KMS-11 (cell line): ENCODE measurements at regions not wholly inside any gene's neighbourhood (a gene's known extent, or its start where the extent isn't known, plus 50 kb on each side); places are given as distances from the start of the nearest gene placed in this dataset.

Experiments
- H2AFZ ChIP-seq: fragments of 200-600 bp; sonication (generic); 2 replicates; pipeline ENCODE4 v1.6.1; 2016; ENCODE audit warnings: antibody characterized with exemption, mixed run types, low read depth
- H3K27ac ChIP-seq: fragments of 200-600 bp; sonication (generic); 2 replicates; pipeline ENCODE4 v1.6.1; 2016; ENCODE audit warnings: mild to moderate bottlenecking, mixed run types
- H3K27me3 ChIP-seq: fragments of 200-600 bp; sonication (generic); 2 replicates; pipeline ENCODE4 v1.6.1; 2017; ENCODE audit warnings: mild to moderate bottlenecking, low read depth, mixed run types, moderate library complexity; ENCODE audit not compliant: insufficient read depth
- H3K36me3 ChIP-seq: fragments of 200-600 bp; sonication (generic); 2 replicates; pipeline ENCODE4 v1.6.1; 2017; ENCODE audit warnings: mild to moderate bottlenecking, mixed run types; ENCODE audit not compliant: insufficient read depth
- H3K4me1 ChIP-seq: fragments of 200-600 bp; sonication (generic); 2 replicates; pipeline ENCODE4 v1.6.1; 2016; ENCODE audit warnings: mild to moderate bottlenecking, low read depth, mixed run types; ENCODE audit not compliant: poor library complexity, severe bottlenecking
- H3K4me2 ChIP-seq: fragments of 200-600 bp; sonication (generic); 2 replicates; pipeline ENCODE4 v1.7.0; 2016; ENCODE audit warnings: mild to moderate bottlenecking, mixed run types
- H3K4me3 ChIP-seq: fragments of 200-600 bp; sonication (generic); IDR thresholded peaks from 2 replicates; pipeline ENCODE4 v1.6.1; 2017; ENCODE audit warnings: low read depth, low read length, mixed read lengths; ENCODE audit not compliant: insufficient read depth
- H3K79me2 ChIP-seq: fragments of 200-600 bp; sonication (generic); 2 replicates; pipeline ENCODE4 v1.6.1; 2016; ENCODE audit warnings: low read depth, mixed run types; ENCODE audit not compliant: insufficient read depth
- H3K9ac ChIP-seq: fragments of 200-600 bp; sonication (generic); 2 replicates; pipeline ENCODE4 v1.6.1; 2016; ENCODE audit warnings: mild to moderate bottlenecking, mixed run types
- H4K20me1 ChIP-seq: fragments of 200-600 bp; sonication (generic); 2 replicates; pipeline ENCODE4 v1.6.1; 2016; ENCODE audit warnings: mild to moderate bottlenecking, mixed run types; ENCODE audit not compliant: insufficient read depth
- CTCF ChIP-seq: fragments of 200-600 bp; sonication (generic); conservative IDR thresholded peaks from 2 replicates; pipeline ENCODE4 v1.6.1; 2017; ENCODE audit warnings: low read depth, mild to moderate bottlenecking, antibody characterized with exemption, low read length, moderate library complexity, mixed read lengths

- Histone ChIP-seq H3K4me2 (no peak overlapping the region), H3K27me3 (no peaks in the 10 kb centered on the region), H3K79me2 (no peaks in the 10 kb centered on the region), H2AFZ (no peak overlapping the region), H3K4me1 (no peaks in the 10 kb centered on the region), H4K20me1 (no peaks in the 10 kb centered on the region), H3K36me3 (no peaks in the 10 kb centered on the region), H3K9ac (no peak overlapping the region), H3K27ac (no peak overlapping the region), H3K4me3 (no peak overlapping the region)
- TF ChIP-seq CTCF = no peak
Observed at GRCh38 chr3:68049776-68050175, 395.4 kb upstream of the SUCLG2 start.

- H3K79me2 ChIP-seq = no peaks in the 10 kb centered on the region
- H2AFZ ChIP-seq = no peak overlapping the region
- H3K27ac ChIP-seq = no peak overlapping the region
- H3K36me3 ChIP-seq = no peaks in the 10 kb centered on the region
- no peaks in the 10 kb centered on the region for H3K27me3 ChIP-seq
- no peaks in the 10 kb centered on the region for H4K20me1 ChIP-seq
- no peak for TF ChIP-seq CTCF
- H3K9ac ChIP-seq = no peak overlapping the region
- H3K4me1 ChIP-seq = no peaks in the 10 kb centered on the region
- no peak overlapping the region for H3K4me2 ChIP-seq
- no peak overlapping the region for H3K4me3 ChIP-seq
Observed at GRCh38 chr3:68045976-68046375, 391.6 kb upstream of the SUCLG2 start.

GRCh38 chr3:68033867-68034266 is 379.5 kb upstream of the SUCLG2 start:
- Histone ChIP-seq H3K36me3 (no peaks in the 10 kb centered on the region), H3K4me1 (no peaks in the 10 kb centered on the region), H3K9ac (no peak overlapping the region), H3K4me3 (no peak overlapping the region), H3K79me2 (no peaks in the 10 kb centered on the region), H2AFZ (no peak overlapping the region), H3K27me3 (no peaks in the 10 kb centered on the region), H4K20me1 (no peaks in the 10 kb centered on the region), H3K27ac (no peak overlapping the region), H3K4me2 (no peak overlapping the region)
- TF ChIP-seq CTCF = no peak

GRCh38 chr3:68032209-68032608 is 377.8 kb upstream of the SUCLG2 start:
- Histone ChIP-seq H3K9ac (no peak overlapping the region), H3K79me2 (no peaks in the 10 kb centered on the region), H3K27me3 (no peaks in the 10 kb centered on the region), H3K4me3 (no peak overlapping the region), H3K4me2 (no peak overlapping the region), H3K27ac (no peak overlapping the region), H4K20me1 (no peaks in the 10 kb centered on the region), H3K4me1 (no peaks in the 10 kb centered on the region), H3K36me3 (no peaks in the 10 kb centered on the region), H2AFZ (no peak overlapping the region)
- TF ChIP-seq CTCF = no peak

GRCh38 chr3:68025189-68025588 is 370.8 kb upstream of the SUCLG2 start:
- Histone ChIP-seq H3K4me2 (no peak overlapping the region), H3K79me2 (no peaks in the 10 kb centered on the region), H2AFZ (no peak overlapping the region), H4K20me1 (no peaks in the 10 kb centered on the region), H3K4me1 (no peaks in the 10 kb centered on the region), H3K27me3 (no peaks in the 10 kb centered on the region), H3K36me3 (no peaks in the 10 kb centered on the region), H3K9ac (no peak overlapping the region), H3K4me3 (no peak overlapping the region), H3K27ac (no peak overlapping the region)
- no peak for TF ChIP-seq CTCF
